Astrocyte (in vitro differentiated cells and primary cell): ENCODE measurements at regions not wholly inside any gene's neighbourhood (a gene's known extent, or its start where the extent isn't known, plus 50 kb on each side); places are given as distances from the start of the nearest gene placed in this dataset.

ENCODE experiments used
- CTCF ChIP-seq: IDR thresholded peaks from 2 replicates; pipeline ENCODE4 v1.5.1; 2011; ENCODE audit warnings: low read depth, mild to moderate bottlenecking, inconsistent platforms, low read length, moderate library complexity; ENCODE audit not compliant: insufficient read depth
- EZH2 ChIP-seq: IDR thresholded peaks from 2 replicates; pipeline ENCODE4 v1.6.1; 2012; ENCODE audit warnings: mild to moderate bottlenecking, low read length, inconsistent platforms; ENCODE audit not compliant: insufficient read depth

GRCh38 chr13:44276061-44276460 lies 97.6 kb upstream of the SERP2 start:
- TF ChIP-seq CTCF (no peak), EZH2 (no peak)
